NT2/D1 (cell line): ENCODE measurements at regions not wholly inside any gene's neighbourhood (a gene's known extent, or its start where the extent isn't known, plus 50 kb on each side); places are given as distances from the start of the nearest gene placed in this dataset.

Experiments used
- DNase-seq: peaks from one replicate; pipeline ENCODE4 v3.0.0-alpha.2; 2011; ENCODE audit warnings: low read depth, low spot score
- H3K27me3 ChIP-seq: 2 replicates; pipeline ENCODE4 v1.6.0; 2011; ENCODE audit warnings: mild to moderate bottlenecking; ENCODE audit not compliant: insufficient read length, insufficient read depth
- H3K36me3 ChIP-seq: 2 replicates; pipeline ENCODE4 v1.6.1; 2011; ENCODE audit warnings: mild to moderate bottlenecking, low read length, mixed read lengths; ENCODE audit not compliant: insufficient read depth, insufficient read length
- H3K4me1 ChIP-seq: 2 replicates; pipeline ENCODE4 v1.5.1; 2011; ENCODE audit not compliant: insufficient read depth, insufficient read length
- H3K4me3 ChIP-seq: 2 replicates; pipeline ENCODE4 v1.5.1; 2011; ENCODE audit warnings: low read depth; ENCODE audit not compliant: insufficient read length
- H3K9ac ChIP-seq: 2 replicates; pipeline ENCODE4 v1.6.0; 2011; ENCODE audit warnings: low read depth; ENCODE audit not compliant: insufficient read length
- H3K9me3 ChIP-seq: 2 replicates; pipeline ENCODE4 v1.5.1; 2011; ENCODE audit warnings: mild to moderate bottlenecking, low read length; ENCODE audit not compliant: insufficient read depth
- SUZ12 ChIP-seq: IDR thresholded peaks from 2 replicates; pipeline ENCODE4 v1.6.1; 2011; ENCODE audit not compliant: insufficient read length, insufficient read depth; ENCODE audit errors: extremely low read depth
- YY1 ChIP-seq: IDR thresholded peaks from 2 replicates; pipeline ENCODE4 v1.6.1; 2011; ENCODE audit not compliant: insufficient read length, insufficient read depth
- ZNF274 ChIP-seq: IDR thresholded peaks from 2 replicates; pipeline ENCODE4 v1.6.1; 2011; ENCODE audit warnings: mild to moderate bottlenecking, low read depth, low read length

- no peaks in the 10 kb centered on the region for H3K36me3 ChIP-seq
- peak overlapping the region; percentile 50 for H3K4me3 ChIP-seq
- no peak for DNase-seq
- no peaks in the 10 kb centered on the region for H3K9me3 ChIP-seq
- H3K9ac ChIP-seq = peak overlapping the region; percentile 72
- no peak for TF ChIP-seq YY1
- no peak for TF ChIP-seq ZNF274
- TF ChIP-seq SUZ12 = no peak
- no peaks in the 10 kb centered on the region for H3K27me3 ChIP-seq
- no peaks in the 10 kb centered on the region for H3K4me1 ChIP-seq
Measured at GRCh38 chrY:7275014-7275413, 363.5 kb upstream of the AMELY start.

GRCh38 chrY:7274369-7274913, 362.9 kb upstream of the AMELY start:
- no peaks in the 10 kb centered on the region for H3K27me3 ChIP-seq
- peak overlapping the region; percentile 72 for H3K9ac ChIP-seq
- peak overlapping the region; percentile 50 for H3K4me3 ChIP-seq
- H3K36me3 ChIP-seq = no peaks in the 10 kb centered on the region
- H3K9me3 ChIP-seq = no peaks in the 10 kb centered on the region
- DNase-seq = no peak
- TF ChIP-seq YY1 = no peak
- no peak for TF ChIP-seq ZNF274
- TF ChIP-seq SUZ12 = no peak
- no peaks in the 10 kb centered on the region for H3K4me1 ChIP-seq

DNA sequence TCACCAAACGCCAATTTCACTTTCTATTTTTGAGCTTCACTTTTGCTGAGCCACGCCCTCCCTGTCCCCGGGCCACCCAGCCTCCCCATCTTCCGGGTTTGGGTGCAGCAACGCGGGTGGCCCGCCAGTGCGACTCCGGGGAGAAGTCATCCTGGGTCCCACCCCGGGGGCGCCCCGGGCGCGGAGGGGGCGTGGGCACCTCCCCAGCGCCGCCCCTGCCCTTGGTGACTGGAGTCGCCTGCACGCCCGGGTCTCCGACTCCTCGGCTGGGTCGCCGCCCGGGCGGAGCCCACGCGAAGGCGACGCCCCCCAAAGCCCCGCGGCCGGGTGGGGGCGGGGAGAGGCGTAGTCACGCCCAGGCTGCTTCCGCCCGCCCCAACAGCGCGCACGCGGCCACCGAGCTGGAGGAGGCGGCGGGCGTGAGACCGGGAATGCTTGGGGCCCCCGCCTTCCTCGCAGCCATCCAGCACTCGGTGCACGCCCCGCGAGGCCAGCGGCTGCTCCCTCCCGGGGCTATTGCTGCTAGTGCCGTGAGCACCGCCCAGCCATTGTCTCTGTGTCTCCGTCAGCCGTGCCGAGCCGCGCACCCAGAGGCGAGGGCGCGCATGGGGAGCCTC, 362.1 kb upstream of the AMELY start:
- Histone ChIP-seq H3K4me1 (no peaks in the 10 kb centered on the region), H3K4me3 (peak overlapping the region; percentile 50), H3K36me3 (no peaks in the 10 kb centered on the region), H3K9ac (peak overlapping the region; percentile 72), H3K27me3 (no peaks in the 10 kb centered on the region), H3K9me3 (no peaks in the 10 kb centered on the region)
- TF ChIP-seq SUZ12 = no peak
- no peak for TF ChIP-seq ZNF274
- no peak for TF ChIP-seq YY1
- DNase-seq = no peak

GRCh38 chrY:7272556-7273195, 361.1 kb upstream of the AMELY start:
- Histone ChIP-seq H3K4me1 (no peaks in the 10 kb centered on the region), H3K4me3 (no peak overlapping the region), H3K9ac (peak overlapping the region; percentile 21), H3K9me3 (no peaks in the 10 kb centered on the region), H3K36me3 (no peaks in the 10 kb centered on the region), H3K27me3 (no peaks in the 10 kb centered on the region)
- TF ChIP-seq SUZ12 = no peak
- no peak for DNase-seq

DNA sequence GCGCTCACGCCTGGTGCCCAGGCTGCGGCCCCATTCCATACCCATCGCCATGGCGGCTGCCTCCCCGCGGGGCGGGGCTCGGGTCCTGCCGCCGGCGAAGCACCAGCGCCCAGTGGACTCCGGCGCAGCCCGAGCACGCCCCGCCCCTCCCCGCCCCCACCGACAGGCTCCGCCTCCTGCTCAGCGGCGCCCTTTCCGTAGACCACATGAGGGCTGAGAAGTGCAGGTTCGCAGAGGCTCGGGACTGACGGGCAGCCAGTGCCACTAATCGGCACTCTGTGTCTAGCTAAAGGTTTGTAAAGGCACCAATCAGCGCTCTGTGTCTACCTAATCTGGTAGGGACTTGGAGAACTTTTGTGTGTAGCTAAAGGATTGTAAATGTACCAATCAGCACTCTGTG, 352.2 kb upstream of the AMELY start:
- Histone ChIP-seq H3K36me3 (no peaks in the 10 kb centered on the region), H3K9me3 (no peaks in the 10 kb centered on the region), H3K9ac (no peak overlapping the region), H3K4me1 (no peaks in the 10 kb centered on the region), H3K27me3 (no peaks in the 10 kb centered on the region), H3K4me3 (no peak overlapping the region)
- DNase-seq = no peak
- TF ChIP-seq SUZ12 (no peak), YY1 (no peak), ZNF274 (no peak)

- Histone ChIP-seq H3K36me3 (no peaks in the 10 kb centered on the region), H3K4me1 (no peaks in the 10 kb centered on the region), H3K4me3 (no peak overlapping the region), H3K9ac (no peak overlapping the region), H3K27me3 (no peaks in the 10 kb centered on the region), H3K9me3 (no peaks in the 10 kb centered on the region)
- DNase-seq = no peak
- TF ChIP-seq SUZ12 = no peak
- no peak for TF ChIP-seq ZNF274
- no peak for TF ChIP-seq YY1
Measured at GRCh38 chrY:7262531-7262930, 351.0 kb upstream of the AMELY start.

DNA sequence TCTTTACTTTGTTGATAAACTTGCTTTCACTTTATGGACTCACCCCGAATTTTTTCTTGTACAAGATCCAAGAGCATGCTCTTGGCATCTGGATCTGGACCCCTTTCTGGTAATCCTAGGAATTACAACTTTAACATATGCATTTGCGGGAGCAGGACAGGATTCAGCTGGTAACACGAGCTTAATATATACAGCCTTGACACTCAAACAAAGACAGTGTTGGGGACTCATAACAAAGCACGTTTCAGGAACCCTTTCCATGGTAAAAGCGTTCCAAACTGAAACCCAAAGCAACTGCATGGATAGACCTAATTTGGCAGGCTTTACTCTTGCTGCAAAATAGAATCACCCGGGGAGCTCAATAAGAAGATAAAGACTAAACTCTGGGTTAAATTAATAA, 349.7 kb upstream of the AMELY start:
- no peak for TF ChIP-seq YY1
- TF ChIP-seq SUZ12 = no peak
- TF ChIP-seq ZNF274 = no peak
- Histone ChIP-seq H3K4me3 (no peak overlapping the region), H3K9me3 (no peaks in the 10 kb centered on the region), H3K36me3 (no peaks in the 10 kb centered on the region), H3K4me1 (no peaks in the 10 kb centered on the region), H3K27me3 (no peaks in the 10 kb centered on the region), H3K9ac (no peak overlapping the region)
- DNase-seq = no peak
